Osteoblast (primary cell): ENCODE measurements at regions not wholly inside any gene's neighbourhood (a gene's known extent, or its start where the extent isn't known, plus 50 kb on each side); places are given as distances from the start of the nearest gene placed in this dataset. TPM values are rescaled to one million over a fixed set of nuclear protein-coding genes. Genes with fewer than 3 reads are reported as not detected.
"Not testable (repeated sequence)": the region's sequence is repeated elsewhere in the genome, so short reads cannot be mapped to it uniquely, and the experiment has no call there.

Experiments used
- DNase-seq: peaks from one replicate; pipeline ENCODE4 v3.0.0; 2011; ENCODE audit warnings: low spot score, mixed read lengths; ENCODE audit not compliant: insufficient read length; ENCODE audit errors: missing footprints
- H2AFZ ChIP-seq: 2 replicates; pipeline ENCODE4 v1.6.0; 2011; ENCODE audit warnings: mild to moderate bottlenecking, low read length
- H3K27ac ChIP-seq: 2 replicates; pipeline ENCODE4 v1.5.1; 2011; ENCODE audit warnings: mild to moderate bottlenecking, low read depth, low read length, moderate library complexity
- H3K27me3 ChIP-seq: 2 replicates; pipeline ENCODE4 v1.6.0; 2012; ENCODE audit warnings: mild to moderate bottlenecking, control low read depth, inconsistent platforms, low read length, moderate library complexity; ENCODE audit not compliant: insufficient read depth
- H3K36me3 ChIP-seq: 2 replicates; pipeline ENCODE4 v1.5.1; 2011; ENCODE audit warnings: mild to moderate bottlenecking, low read length, control low read depth, moderate library complexity; ENCODE audit not compliant: insufficient read depth
- H3K4me1 ChIP-seq: 2 replicates; pipeline ENCODE4 v1.5.1; 2011; ENCODE audit warnings: mild to moderate bottlenecking, low read length, control low read depth, moderate library complexity; ENCODE audit not compliant: insufficient read depth
- H3K4me2 ChIP-seq: 2 replicates; pipeline ENCODE4 v1.6.0; 2011; ENCODE audit warnings: mild to moderate bottlenecking, low read length; ENCODE audit not compliant: insufficient read depth
- H3K4me3 ChIP-seq: fragments of 200-600 bp; sonication (generic); 3 replicates; pipeline ENCODE4 v1.5.1; 2012; ENCODE audit warnings: mild to moderate bottlenecking, low read length, inconsistent platforms; ENCODE audit not compliant: insufficient read depth
- H3K79me2 ChIP-seq: 2 replicates; pipeline ENCODE4 v1.6.0; 2012; ENCODE audit warnings: mild to moderate bottlenecking, low read length, control low read depth, inconsistent platforms; ENCODE audit not compliant: insufficient read depth
- H3K9me3 ChIP-seq: 2 replicates; pipeline ENCODE4 v1.5.1; 2011; ENCODE audit warnings: low read depth, low read length, control low read depth
- H4K20me1 ChIP-seq: 2 replicates; pipeline ENCODE4 v1.6.0; 2012; ENCODE audit warnings: mild to moderate bottlenecking, low read length, control low read depth; ENCODE audit not compliant: insufficient read depth
- CTCF ChIP-seq: IDR thresholded peaks from 2 replicates; pipeline ENCODE4 v1.5.1; 2011; ENCODE audit warnings: mild to moderate bottlenecking, low read depth, low read length, moderate library complexity; ENCODE audit errors: extremely low read depth
- small RNA-seq: library from RNA; depleted of rRNA; stranded (forward); fragments of <200 nt; gene quantifications from one replicate; pipeline ENCODE3, GENCODE V24; 2012

DNA sequence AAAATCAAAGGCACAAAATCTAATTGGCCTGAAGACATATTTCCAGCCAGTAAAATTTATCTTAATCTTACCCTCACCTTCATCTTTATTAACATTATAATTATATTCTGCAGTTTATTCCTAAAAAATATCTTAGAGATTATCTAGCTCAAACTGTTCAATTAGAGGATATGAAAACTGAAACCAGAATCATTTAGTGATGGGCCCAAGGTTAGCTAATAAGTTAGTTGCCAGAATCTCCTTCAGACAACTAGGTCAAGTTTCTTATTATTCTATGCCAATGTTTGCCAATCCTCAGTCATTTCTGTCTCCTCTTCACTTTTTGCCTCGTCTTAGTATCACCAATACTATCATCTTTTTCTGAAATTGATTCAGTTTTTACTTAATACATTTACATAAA lies 56.0 kb upstream of the RASA1 start:
- Histone ChIP-seq H3K9me3 (no peaks in the 10 kb centered on the region), H3K27ac (no peak overlapping the region), H4K20me1 (no peaks in the 10 kb centered on the region), H3K27me3 (no peaks in the 10 kb centered on the region), H3K79me2 (no peaks in the 10 kb centered on the region), H3K4me3 (no peak overlapping the region), H3K36me3 (no peaks in the 10 kb centered on the region), H3K4me2 (no peak overlapping the region), H2AFZ (no peak overlapping the region), H3K4me1 (peaks cover 12% of the 10 kb centered on the region)
- no peak for DNase-seq
- TF ChIP-seq CTCF: no peak

GRCh38 chr5:87212183-87212582 lies 55.5 kb upstream of the RASA1 start:
- not testable (repeated sequence) for H2AFZ ChIP-seq, H3K27ac ChIP-seq, H3K79me2 ChIP-seq, DNase-seq, H3K9me3 ChIP-seq, H3K4me2 ChIP-seq, H3K36me3 ChIP-seq, H3K27me3 ChIP-seq, H4K20me1 ChIP-seq, H3K4me3 ChIP-seq
- H3K4me1 ChIP-seq: peaks cover 12% of the 10 kb centered on the region

DNA sequence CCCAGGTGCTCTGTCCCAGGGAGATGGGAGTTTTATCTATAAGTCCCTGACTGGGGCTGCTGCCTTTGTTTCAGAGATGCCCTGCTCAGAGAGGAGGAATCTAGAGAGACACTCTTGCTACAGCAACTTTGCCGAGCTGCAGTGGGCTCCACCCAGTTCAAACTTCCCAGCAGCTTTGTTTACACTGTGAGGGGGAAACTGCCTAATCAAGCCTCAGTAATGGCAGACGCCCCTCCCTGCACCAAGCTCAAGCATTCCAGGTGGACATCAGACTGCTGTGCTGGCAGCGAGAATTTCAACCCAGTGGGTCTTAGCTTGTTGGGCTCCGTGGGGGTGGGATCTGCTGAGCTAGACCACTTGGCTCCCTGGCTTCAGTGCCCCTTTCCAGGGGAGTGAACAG lies 50.2 kb upstream of the RASA1 start:
- DNase-seq, H4K20me1 ChIP-seq, H3K36me3 ChIP-seq, H3K79me2 ChIP-seq, H3K4me2 ChIP-seq, H3K27me3 ChIP-seq, H3K4me1 ChIP-seq, H3K9me3 ChIP-seq, H3K27ac ChIP-seq, H3K4me3 ChIP-seq: not testable (repeated sequence)
- H2AFZ ChIP-seq: peak overlapping the region; percentile 41

Small RNA genes lying in the stretch of these regions (small RNA-seq; reads per million reads assigned to genes)
- gene MIR4280: not detected
- not detected for gene RN7SKP34
